GM23338 (cell line): ENCODE measurements at regions not wholly inside any gene's neighbourhood (a gene's known extent, or its start where the extent isn't known, plus 50 kb on each side); places are given as distances from the start of the nearest gene placed in this dataset.

Experiments used
- ATAC-seq: fragments of 200-7000 bp; cut with Tn5 transposase; 3 replicates; pipeline ENCODE4 v1.9.1; 2020
- DNase-seq: peaks from one replicate; pipeline ENCODE4 v3.0.0-alpha.2; 2015; ENCODE audit warnings: low spot score
- H2AFZ ChIP-seq: fragments of 200-600 bp; sonication (generic); 2 replicates; pipeline ENCODE4 v1.8.0; 2016; ENCODE audit warnings: antibody characterized with exemption, mild to moderate bottlenecking, moderate library complexity
- H3F3A ChIP-seq: fragments of 200-600 bp; sonication (generic); replicated peaks from 2 replicates; pipeline ENCODE4 v1.8.0; 2017; ENCODE audit warnings: antibody characterized with exemption, mixed run types, low read depth
- H3K27ac ChIP-seq: fragments of 200-600 bp; sonication (generic); 2 replicates; pipeline ENCODE4 v1.6.1; 2016; ENCODE audit warnings: low read depth
- H3K27me3 ChIP-seq: fragments of 200-600 bp; sonication (generic); 2 replicates; pipeline ENCODE4 v1.8.0; 2016; ENCODE audit warnings: mild to moderate bottlenecking, mixed run types, moderate library complexity; ENCODE audit not compliant: insufficient read depth
- H3K36me3 ChIP-seq: fragments of 200-600 bp; sonication (generic); 2 replicates; pipeline ENCODE4 v1.8.0; 2016; ENCODE audit warnings: mild to moderate bottlenecking; ENCODE audit not compliant: insufficient read depth
- H3K4me1 ChIP-seq: fragments of 200-600 bp; sonication (generic); 2 replicates; pipeline ENCODE4 v1.8.0; 2016; ENCODE audit warnings: mild to moderate bottlenecking, moderate library complexity; ENCODE audit not compliant: insufficient read depth
- H3K4me2 ChIP-seq: fragments of 200-600 bp; sonication (generic); 2 replicates; pipeline ENCODE4 v1.7.1; 2017; ENCODE audit warnings: mixed run types
- H3K4me3 ChIP-seq: fragments of 200-600 bp; sonication (generic); 2 replicates; pipeline ENCODE4 v1.6.1; 2016; ENCODE audit warnings: mixed run types
- H3K79me2 ChIP-seq: fragments of 200-600 bp; sonication (generic); replicated peaks from 2 replicates; pipeline ENCODE4 v1.8.0; 2017; ENCODE audit warnings: mild to moderate bottlenecking; ENCODE audit not compliant: insufficient read depth
- H3K9me2 ChIP-seq: fragments of 200-600 bp; sonication (generic); 2 replicates; pipeline ENCODE4 v1.8.0; 2017; ENCODE audit not compliant: insufficient read depth
- H4K20me1 ChIP-seq: fragments of 200-600 bp; sonication (generic); replicated peaks from 2 replicates; pipeline ENCODE4 v1.8.0; 2017; ENCODE audit warnings: mild to moderate bottlenecking; ENCODE audit not compliant: insufficient read depth
- H3K27ac Mint-ChIP-seq: 2 replicates; pipeline ENCODE4 v1.8.0; 2020; ENCODE audit warnings: inconsistent platforms, mild to moderate bottlenecking, moderate library complexity, mixed read lengths
- H3K27me3 Mint-ChIP-seq: 3 replicates; pipeline ENCODE4 v1.8.0; 2022; ENCODE audit warnings: low read depth, mild to moderate bottlenecking, moderate library complexity, mixed read lengths, inconsistent platforms; ENCODE audit not compliant: insufficient read depth, poor library complexity
- H3K36me3 Mint-ChIP-seq: 3 replicates; pipeline ENCODE4 v1.8.0; 2021; ENCODE audit warnings: low read depth, mild to moderate bottlenecking, inconsistent platforms, moderate library complexity, mixed read lengths
- H3K4me1 Mint-ChIP-seq: 3 replicates; pipeline ENCODE4 v1.8.0; 2020; ENCODE audit warnings: mild to moderate bottlenecking, inconsistent platforms, mixed read lengths
- H3K4me3 Mint-ChIP-seq: 3 replicates; pipeline ENCODE4 v1.8.0; 2021; ENCODE audit warnings: moderate library complexity, mild to moderate bottlenecking, inconsistent platforms, mixed read lengths
- H3K9me3 Mint-ChIP-seq: 3 replicates; pipeline ENCODE4 v1.8.0; 2020; ENCODE audit warnings: moderate library complexity, mild to moderate bottlenecking, inconsistent platforms, mixed read lengths
- CREB1 ChIP-seq: fragments of 250-450 bp; sonication (Bioruptor Pico); IDR thresholded peaks from 2 replicates; pipeline ENCODE4 v1.5.0; 2020; ENCODE audit warnings: low read depth, mild to moderate bottlenecking, moderate library complexity
- CTCF ChIP-seq, 2 experiments: fragments of 200-600 bp in 1 of 2; sonication (generic) in 1 of 2; conservative IDR thresholded peaks; 2 replicates each; pipeline versions ENCODE4 v1.5.1 to v1.6.1; 2016 to 2017; ENCODE audit warnings: antibody characterized with exemption in 2 of 2, low read depth in 2 of 2, mild to moderate bottlenecking in 2 of 2, moderate library complexity in 1 of 2
- EZH2 ChIP-seq: fragments of 200-600 bp; sonication (generic); IDR thresholded peaks from one replicate; pipeline ENCODE4 v1.8.0; 2017; ENCODE audit warnings: antibody characterized with exemption, mild to moderate bottlenecking, low read depth; ENCODE audit not compliant: unreplicated experiment
- EZH2phosphoT487 ChIP-seq: fragments of 200-600 bp; sonication (generic); IDR thresholded peaks from one replicate; pipeline ENCODE4 v1.8.1; 2018; ENCODE audit warnings: antibody characterized with exemption; ENCODE audit not compliant: unreplicated experiment
- JUNB ChIP-seq: IDR thresholded peaks from one replicate; pipeline ENCODE4 v1.6.1; 2016; ENCODE audit warnings: antibody characterized with exemption; ENCODE audit not compliant: unreplicated experiment
- NANOG ChIP-seq: IDR thresholded peaks from 2 replicates; pipeline ENCODE4 v1.6.1; 2016; ENCODE audit warnings: antibody characterized with exemption, borderline replicate concordance
- POLR2AphosphoS5 ChIP-seq: IDR thresholded peaks from 2 replicates; pipeline ENCODE4 v1.6.1; 2016; ENCODE audit warnings: antibody characterized with exemption, low read depth
- STAT1 ChIP-seq: IDR thresholded peaks from one replicate; pipeline ENCODE4 v1.6.1; 2016; ENCODE audit warnings: antibody characterized with exemption; ENCODE audit not compliant: unreplicated experiment
- ZNF114 ChIP-seq: fragments of 250-450 bp; sonication (Bioruptor Pico); IDR thresholded peaks from 2 replicates; pipeline ENCODE4 v1.5.0; 2020; ENCODE audit warnings: mild to moderate bottlenecking, moderate library complexity
- ZNF331 ChIP-seq: fragments of 250-450 bp; sonication (Bioruptor Pico); IDR thresholded peaks from 2 replicates; pipeline ENCODE4 v1.5.0; 2020; ENCODE audit warnings: low read depth, mild to moderate bottlenecking, moderate library complexity
- ZNF462 ChIP-seq: fragments of 250-450 bp; sonication (Bioruptor Pico); IDR thresholded peaks from 2 replicates; pipeline ENCODE4 v1.5.0; 2020; ENCODE audit warnings: mild to moderate bottlenecking, moderate library complexity
- TF ChIP-seq, protein P1 (sequence below): IDR thresholded peaks from one replicate; pipeline ENCODE4 v1.6.1; 2018; ENCODE audit warnings: antibody characterized with exemption; ENCODE audit not compliant: unreplicated experiment
- TF ChIP-seq, protein P2 (sequence below): IDR thresholded peaks from 2 replicates; pipeline ENCODE4 v1.6.1; 2016; ENCODE audit warnings: antibody characterized with exemption

DNA sequence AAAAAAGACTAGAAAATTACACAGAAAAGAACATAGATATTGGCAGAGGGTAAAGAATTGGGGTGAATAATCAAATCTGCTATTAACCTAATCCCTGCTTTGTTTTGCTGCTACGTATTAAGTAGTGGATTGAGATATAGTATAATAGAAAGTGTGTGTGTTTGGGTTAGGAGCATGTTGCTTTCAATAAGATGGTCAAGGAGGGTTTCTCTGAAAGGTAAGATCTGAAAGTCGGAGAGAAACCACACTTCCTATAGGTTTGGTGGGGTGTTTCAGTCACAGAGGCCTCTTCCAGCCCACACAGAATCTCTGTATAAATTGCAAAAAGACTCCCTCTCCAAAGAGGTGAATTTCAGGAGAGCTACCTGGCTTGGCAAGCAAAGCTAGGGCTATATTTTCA, 345.7 kb upstream of the SATB1 start:
- H3K27ac ChIP-seq, result no peak overlapping the region
- TF ChIP-seq NANOG (no peak), ZNF331 (CRISPR knock-in tag) (no peak), EZH2 (no peak), ZNF462 (CRISPR knock-in tag) (no peak), ZNF114 (CRISPR knock-in tag) (no peak), EZH2phosphoT487 (no peak), POLR2AphosphoS5 (no peak), STAT1 (no peak), CTCF (conservative IDR thresholded peaks at IDR 0.05; ENCODE audit: low read depth in 2 of 2) (no peak), JUNB (no peak), CREB1 (CRISPR knock-in tag) (no peak)
- TF ChIP-seq, protein P1, sequence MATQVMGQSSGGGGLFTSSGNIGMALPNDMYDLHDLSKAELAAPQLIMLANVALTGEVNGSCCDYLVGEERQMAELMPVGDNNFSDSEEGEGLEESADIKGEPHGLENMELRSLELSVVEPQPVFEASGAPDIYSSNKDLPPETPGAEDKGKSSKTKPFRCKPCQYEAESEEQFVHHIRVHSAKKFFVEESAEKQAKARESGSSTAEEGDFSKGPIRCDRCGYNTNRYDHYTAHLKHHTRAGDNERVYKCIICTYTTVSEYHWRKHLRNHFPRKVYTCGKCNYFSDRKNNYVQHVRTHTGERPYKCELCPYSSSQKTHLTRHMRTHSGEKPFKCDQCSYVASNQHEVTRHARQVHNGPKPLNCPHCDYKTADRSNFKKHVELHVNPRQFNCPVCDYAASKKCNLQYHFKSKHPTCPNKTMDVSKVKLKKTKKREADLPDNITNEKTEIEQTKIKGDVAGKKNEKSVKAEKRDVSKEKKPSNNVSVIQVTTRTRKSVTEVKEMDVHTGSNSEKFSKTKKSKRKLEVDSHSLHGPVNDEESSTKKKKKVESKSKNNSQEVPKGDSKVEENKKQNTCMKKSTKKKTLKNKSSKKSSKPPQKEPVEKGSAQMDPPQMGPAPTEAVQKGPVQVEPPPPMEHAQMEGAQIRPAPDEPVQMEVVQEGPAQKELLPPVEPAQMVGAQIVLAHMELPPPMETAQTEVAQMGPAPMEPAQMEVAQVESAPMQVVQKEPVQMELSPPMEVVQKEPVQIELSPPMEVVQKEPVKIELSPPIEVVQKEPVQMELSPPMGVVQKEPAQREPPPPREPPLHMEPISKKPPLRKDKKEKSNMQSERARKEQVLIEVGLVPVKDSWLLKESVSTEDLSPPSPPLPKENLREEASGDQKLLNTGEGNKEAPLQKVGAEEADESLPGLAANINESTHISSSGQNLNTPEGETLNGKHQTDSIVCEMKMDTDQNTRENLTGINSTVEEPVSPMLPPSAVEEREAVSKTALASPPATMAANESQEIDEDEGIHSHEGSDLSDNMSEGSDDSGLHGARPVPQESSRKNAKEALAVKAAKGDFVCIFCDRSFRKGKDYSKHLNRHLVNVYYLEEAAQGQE, result no peak
- TF ChIP-seq, protein P2, sequence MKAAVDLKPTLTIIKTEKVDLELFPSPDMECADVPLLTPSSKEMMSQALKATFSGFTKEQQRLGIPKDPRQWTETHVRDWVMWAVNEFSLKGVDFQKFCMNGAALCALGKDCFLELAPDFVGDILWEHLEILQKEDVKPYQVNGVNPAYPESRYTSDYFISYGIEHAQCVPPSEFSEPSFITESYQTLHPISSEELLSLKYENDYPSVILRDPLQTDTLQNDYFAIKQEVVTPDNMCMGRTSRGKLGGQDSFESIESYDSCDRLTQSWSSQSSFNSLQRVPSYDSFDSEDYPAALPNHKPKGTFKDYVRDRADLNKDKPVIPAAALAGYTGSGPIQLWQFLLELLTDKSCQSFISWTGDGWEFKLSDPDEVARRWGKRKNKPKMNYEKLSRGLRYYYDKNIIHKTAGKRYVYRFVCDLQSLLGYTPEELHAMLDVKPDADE, result no peak
- H3K9me2 ChIP-seq, result no peaks in the 10 kb centered on the region
- H3K4me3 ChIP-seq, result no peak overlapping the region
- H2AFZ ChIP-seq, result no peak overlapping the region
- H3K4me2 ChIP-seq, result no peak overlapping the region
- Mint-ChIP-seq H3K9me3 (no peaks in the 10 kb centered on the region), H3K4me3 (no peak overlapping the region), H3K4me1 (peaks cover 12% of the 10 kb centered on the region), H3K36me3 (no peaks in the 10 kb centered on the region), H3K27ac (no peak overlapping the region), H3K27me3 (peaks cover 2% of the 10 kb centered on the region)
- no peaks in the 10 kb centered on the region for H3F3A ChIP-seq
- no peak for ATAC-seq
- H3K36me3 ChIP-seq, result no peaks in the 10 kb centered on the region
- DNase-seq, result no peak
- H3K27me3 ChIP-seq, result no peaks in the 10 kb centered on the region
- no peaks in the 10 kb centered on the region for H3K79me2 ChIP-seq
- no peaks in the 10 kb centered on the region for H4K20me1 ChIP-seq
- H3K4me1 ChIP-seq, result no peaks in the 10 kb centered on the region
